ENCODE measurements at regions not wholly inside any gene's neighbourhood (a gene's known extent, or its start where the extent isn't known, plus 50 kb on each side); places are given as distances from the start of the nearest gene placed in this dataset.
"Not testable (repeated sequence)": the region's sequence is repeated elsewhere in the genome, so short reads cannot be mapped to it uniquely, and the experiment has no call there.

DNA sequence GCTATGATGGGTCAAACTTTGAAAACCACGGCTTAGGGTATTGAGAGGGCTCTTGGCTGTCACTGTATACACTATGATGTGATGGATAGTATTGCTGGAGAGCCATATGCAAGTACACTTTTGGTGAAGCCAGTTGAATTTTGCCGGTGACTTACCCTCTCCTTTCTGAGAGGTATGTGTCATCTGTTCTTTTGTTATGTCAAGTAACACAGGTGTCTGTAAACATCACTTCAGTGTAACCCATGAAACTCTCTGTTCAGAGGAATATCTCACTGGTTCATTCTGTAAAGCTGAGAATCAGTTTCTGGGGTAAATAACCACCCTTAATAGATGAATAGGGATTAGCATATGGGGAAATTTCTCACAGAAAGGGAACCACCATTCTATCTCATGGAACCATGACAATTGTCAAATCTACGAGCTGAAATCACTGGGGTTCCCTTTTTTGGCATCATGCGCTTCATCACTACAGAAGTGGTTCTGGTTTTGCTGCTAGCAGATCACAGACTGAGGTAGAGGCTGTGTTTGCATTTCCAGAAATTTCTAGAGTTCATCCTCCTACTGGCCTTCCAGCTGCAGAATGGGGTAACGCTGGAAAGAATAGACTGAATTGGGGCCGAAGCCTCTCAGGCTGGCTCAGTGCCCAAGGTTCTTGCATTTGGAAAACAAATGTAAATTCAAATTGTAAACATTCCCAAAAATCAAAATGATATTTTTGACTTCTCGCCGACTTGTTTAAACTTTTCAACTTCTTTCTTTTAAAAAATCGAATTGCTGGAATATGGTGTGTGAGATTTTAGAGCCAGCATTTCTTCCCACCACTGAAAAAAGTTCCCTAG is 83.3 kb upstream of the CREB5 start:
- DNase-seq: no peak
- Mint-ChIP-seq H3K27me3 (peaks cover 8% of the 10 kb centered on the region), H3K4me3 (no peak overlapping the region)

DNA sequence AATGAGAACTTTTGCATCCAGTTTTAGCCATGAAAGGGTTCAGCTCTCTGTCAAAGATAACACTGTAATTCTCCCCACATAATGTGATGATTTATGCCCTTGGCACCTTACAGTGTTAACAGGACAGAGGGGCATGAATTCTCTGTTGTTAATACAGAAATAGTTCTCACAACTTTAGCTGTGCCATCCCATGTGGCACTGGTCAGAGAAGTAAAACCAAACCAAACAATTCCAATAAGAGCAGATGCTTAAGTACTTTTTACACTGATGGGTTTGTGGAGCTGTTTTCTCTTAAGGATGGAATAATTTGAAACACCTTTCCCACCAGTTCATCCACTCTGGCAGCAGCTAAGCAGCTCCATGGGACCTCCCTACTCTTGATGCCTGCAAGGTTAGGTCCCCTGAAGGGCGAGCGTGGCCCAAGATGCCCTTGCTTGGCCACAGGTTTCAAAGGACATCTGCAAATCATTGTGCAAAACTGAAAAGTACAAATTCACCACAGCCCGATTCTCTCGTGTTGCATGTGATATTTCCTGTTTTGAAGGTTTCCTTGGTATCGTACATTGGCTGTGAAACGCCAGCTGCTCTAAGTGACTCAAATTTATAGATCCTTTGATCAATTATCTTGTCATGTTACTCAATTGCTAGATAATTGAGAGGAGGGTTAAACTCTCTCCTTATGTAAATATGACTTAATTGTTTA is 82.5 kb upstream of the CREB5 start:
- H3K36me3 Mint-ChIP-seq (ENCODE audit: low read depth): no peaks in the 10 kb centered on the region
- H3K4me1 Mint-ChIP-seq: peaks cover 19% of the 10 kb centered on the region
- H3K27me3 Mint-ChIP-seq: peaks cover 8% of the 10 kb centered on the region
- H3K4me3 Mint-ChIP-seq: peak overlapping the region; percentile 50
- intact Hi-C loops (cut with micrococcal nuclease): loop anchor here (1.0 to 2.0 kb wide), 2 partner anchors 37 to 293 kb away; no protein-coding TSS in a partner anchor
- H3K27ac Mint-ChIP-seq: no peak overlapping the region
- peak; percentile 76 for DNase-seq
- H3K9me3 Mint-ChIP-seq: peaks cover 15% of the 10 kb centered on the region

More for the DNA sequence above, 83.3 kb upstream of the CREB5 start:
- H3K36me3 Mint-ChIP-seq (ENCODE audit: low read depth): no peaks in the 10 kb centered on the region
- H3K27ac Mint-ChIP-seq: no peak overlapping the region
- H3K4me1 Mint-ChIP-seq: peaks cover 19% of the 10 kb centered on the region
- intact Hi-C loops (cut with micrococcal nuclease): no loop called here
- peaks cover 9% of the 10 kb centered on the region for H3K9me3 Mint-ChIP-seq

DNA sequence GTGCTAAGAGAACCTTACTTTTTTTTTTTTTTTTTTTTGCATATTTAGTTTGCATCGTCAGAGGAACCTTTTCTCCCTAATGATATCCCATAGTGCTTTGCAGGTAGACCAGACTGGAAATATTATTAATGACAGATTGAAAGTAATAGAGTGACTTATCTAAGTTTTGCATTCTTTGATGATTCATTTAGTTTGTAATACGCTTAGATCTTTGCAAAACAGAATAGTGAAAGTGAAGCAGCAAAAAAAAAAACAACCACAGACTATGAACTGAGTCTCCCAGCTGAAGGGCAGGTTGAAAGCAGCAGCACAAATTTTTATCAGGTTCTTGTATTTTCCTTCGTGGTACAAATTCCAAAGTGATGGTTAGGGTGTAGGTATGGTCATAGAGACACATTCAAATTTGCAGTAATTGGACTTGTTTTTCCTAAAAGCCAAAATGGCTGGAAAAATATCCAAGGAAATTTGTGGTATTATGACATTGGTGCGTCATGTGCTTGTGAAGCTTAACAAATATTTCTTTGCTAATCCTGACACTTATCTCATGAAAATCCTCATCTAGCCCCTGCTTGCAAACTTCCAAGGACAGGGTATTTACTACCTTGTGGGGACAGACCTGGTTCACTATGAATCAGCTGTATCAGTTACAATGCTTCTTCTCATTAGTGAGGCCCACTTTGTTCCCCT is 81.8 kb upstream of the CREB5 start:
- H3K36me3 Mint-ChIP-seq (ENCODE audit: low read depth): no peaks in the 10 kb centered on the region

DNA sequence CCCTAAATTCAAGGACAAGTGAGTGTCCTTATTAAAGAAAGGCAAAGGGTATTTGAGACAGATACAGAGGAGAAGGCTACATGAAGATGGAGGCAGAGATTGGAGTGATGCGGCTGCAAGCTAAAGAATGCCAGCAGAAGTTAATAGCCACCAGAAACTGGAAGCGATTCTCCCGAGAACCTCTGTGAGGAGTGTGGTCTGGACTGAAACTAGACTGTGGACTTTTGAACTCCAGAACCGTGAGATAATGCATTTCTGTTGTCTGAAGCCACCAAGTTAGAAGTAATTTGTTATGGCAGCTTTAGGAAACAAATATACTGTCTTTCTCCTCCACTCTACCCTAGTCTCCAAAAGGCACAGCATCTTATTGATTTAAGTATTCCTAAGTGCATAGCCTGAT is 80.3 kb upstream of the CREB5 start:
- Mint-ChIP-seq H3K4me3 (no peak overlapping the region), H3K9me3 (peaks cover 12% of the 10 kb centered on the region), H3K36me3 (ENCODE audit: low read depth) (no peaks in the 10 kb centered on the region), H3K4me1 (peaks cover 19% of the 10 kb centered on the region), H3K27ac (no peak overlapping the region), H3K27me3 (peaks cover 6% of the 10 kb centered on the region)
- intact Hi-C loops (cut with micrococcal nuclease): no loop called here
- no peak for DNase-seq

More for the DNA sequence above, 81.8 kb upstream of the CREB5 start:
- intact Hi-C loops (cut with micrococcal nuclease): loop anchor here (1.0 to 2.0 kb wide), 2 partner anchors 38 to 293 kb away; no protein-coding TSS in a partner anchor
- Mint-ChIP-seq H3K9me3 (peaks cover 13% of the 10 kb centered on the region), H3K4me3 (peak overlapping the region; percentile 50), H3K4me1 (peaks cover 19% of the 10 kb centered on the region), H3K27me3 (peaks cover 6% of the 10 kb centered on the region), H3K27ac (peak overlapping the region; percentile 0)
- DNase-seq: no peak

DNA sequence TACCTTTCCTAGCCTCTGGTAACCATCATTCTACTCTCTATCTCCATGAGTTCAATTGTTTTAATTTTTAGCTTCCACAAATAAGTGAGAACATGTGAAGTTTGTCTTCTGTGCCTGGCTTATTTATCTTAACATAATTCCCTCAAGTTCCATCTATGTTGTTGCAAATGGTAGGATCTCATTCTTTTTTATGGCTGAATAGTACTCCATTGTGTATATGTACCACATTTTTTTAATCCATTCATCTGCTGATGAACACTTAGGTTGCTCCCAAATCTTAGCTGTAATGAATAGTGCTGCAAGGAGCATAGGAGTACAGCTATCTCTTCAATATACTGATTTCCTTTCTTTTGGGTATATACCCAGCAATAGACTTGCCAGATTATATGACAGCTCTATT is 78.8 kb upstream of the CREB5 start:
- DNase-seq; H3K36me3 Mint-ChIP-seq (ENCODE audit: low read depth); H3K27ac Mint-ChIP-seq; H3K27me3 Mint-ChIP-seq; intact Hi-C loops (cut with micrococcal nuclease); H3K4me3 Mint-ChIP-seq: not testable (repeated sequence)
- H3K4me1 Mint-ChIP-seq: peaks cover 13% of the 10 kb centered on the region
- H3K9me3 Mint-ChIP-seq: peaks cover 12% of the 10 kb centered on the region

DNA sequence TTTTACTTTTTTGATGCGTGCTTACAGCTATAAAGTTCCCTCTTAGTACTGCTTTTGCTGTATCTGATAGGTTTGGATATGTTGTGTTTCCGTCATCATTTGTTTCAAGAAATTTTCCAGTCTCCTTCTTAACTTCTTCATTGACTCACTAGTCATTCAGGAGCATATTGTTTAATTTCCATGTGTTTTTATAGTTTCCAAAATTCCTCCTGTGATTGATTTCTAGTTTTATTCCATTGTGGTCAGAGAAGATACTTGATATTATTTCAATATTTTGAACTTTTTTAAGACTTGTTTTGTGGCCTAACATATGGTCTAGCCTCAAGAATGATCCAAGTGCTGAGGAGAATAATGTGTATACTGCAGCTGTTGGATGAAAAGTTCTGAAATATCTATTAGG is 75.5 kb upstream of the CREB5 start:
- Mint-ChIP-seq H3K9me3 (peaks cover 12% of the 10 kb centered on the region), H3K4me3 (no peak overlapping the region), H3K4me1 (no peaks in the 10 kb centered on the region), H3K27ac (no peak overlapping the region), H3K36me3 (ENCODE audit: low read depth) (no peaks in the 10 kb centered on the region), H3K27me3 (peaks cover 9% of the 10 kb centered on the region)
- intact Hi-C loops (cut with micrococcal nuclease): no loop called here
- no peak for DNase-seq

DNA sequence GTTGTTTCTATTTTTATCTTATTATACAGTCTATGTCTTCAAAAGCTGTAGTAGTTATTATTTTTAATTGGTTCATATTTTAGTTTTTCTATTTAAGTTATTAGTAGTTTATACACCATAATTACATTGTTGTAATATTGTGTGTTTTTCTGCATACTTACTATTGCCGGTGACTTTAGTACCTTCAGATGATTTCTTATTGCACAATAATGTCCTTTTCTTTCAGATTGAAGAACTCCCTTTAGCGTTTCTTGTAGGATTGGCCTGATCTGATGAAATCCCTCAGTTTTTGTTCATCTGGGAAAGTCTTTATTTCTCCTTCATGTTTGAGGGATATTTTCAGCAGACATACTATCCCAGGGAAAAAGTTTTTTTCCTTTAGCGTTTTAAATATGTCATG is 74.3 kb upstream of the CREB5 start:
- H3K27ac Mint-ChIP-seq: no peak overlapping the region
- H3K36me3 Mint-ChIP-seq (ENCODE audit: low read depth): no peaks in the 10 kb centered on the region
- H3K27me3 Mint-ChIP-seq: peaks cover 9% of the 10 kb centered on the region

DNA sequence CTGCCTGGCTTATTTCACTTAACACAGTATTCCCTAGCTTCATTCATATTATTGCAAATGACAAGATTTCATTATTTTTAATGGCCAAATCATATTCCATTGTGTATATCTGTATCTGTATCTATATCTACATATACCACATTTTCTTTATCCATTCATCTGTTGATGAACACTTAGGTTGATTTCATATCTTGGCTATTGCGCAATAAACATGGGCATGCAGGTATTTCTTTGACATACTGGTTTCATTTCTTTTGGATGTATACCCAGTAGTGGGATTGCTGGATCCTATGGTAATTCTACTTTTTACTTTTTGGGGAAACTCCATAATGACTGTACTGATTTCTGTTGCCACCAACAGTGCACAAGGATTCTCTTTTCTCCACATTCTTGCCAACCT is 68.9 kb upstream of the CREB5 start:
- no peak overlapping the region for H3K27ac Mint-ChIP-seq
- peaks cover 12% of the 10 kb centered on the region for H3K9me3 Mint-ChIP-seq
- no peak for DNase-seq
- no peak overlapping the region for H3K4me3 Mint-ChIP-seq
- no peaks in the 10 kb centered on the region for H3K4me1 Mint-ChIP-seq
- H3K27me3 Mint-ChIP-seq: peaks cover 6% of the 10 kb centered on the region
- no peaks in the 10 kb centered on the region for H3K36me3 Mint-ChIP-seq (ENCODE audit: low read depth)
- intact Hi-C loops (cut with micrococcal nuclease): no loop called here

More for the DNA sequence above, 74.3 kb upstream of the CREB5 start:
- no peak overlapping the region for H3K4me3 Mint-ChIP-seq
- H3K4me1 Mint-ChIP-seq: no peaks in the 10 kb centered on the region
- no peak for DNase-seq
- intact Hi-C loops (cut with micrococcal nuclease): no loop called here
- H3K9me3 Mint-ChIP-seq: peaks cover 12% of the 10 kb centered on the region

DNA sequence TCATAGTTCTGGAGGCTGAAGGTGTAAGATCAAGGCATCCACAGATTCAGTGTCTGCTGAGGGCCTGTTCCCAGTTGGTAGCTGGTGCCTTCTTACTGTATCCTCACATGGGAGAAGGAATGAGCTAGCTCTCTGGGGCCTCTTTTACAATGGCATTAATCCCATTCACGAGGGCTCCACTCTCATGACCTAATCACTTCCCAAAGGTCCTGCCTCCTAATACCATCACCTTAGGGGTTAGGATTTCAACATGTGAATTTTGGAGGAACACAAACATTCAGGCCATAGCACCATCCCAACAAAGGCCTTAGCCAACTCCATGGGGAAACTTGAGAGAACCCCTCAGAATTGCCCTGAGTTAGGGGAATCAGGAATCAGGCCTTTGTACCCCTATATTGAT is 66.1 kb upstream of the CREB5 start:
- intact Hi-C loops (cut with micrococcal nuclease): no loop called here
- DNase-seq: no peak
- H3K4me3 Mint-ChIP-seq: no peak overlapping the region
- no peak overlapping the region for H3K27ac Mint-ChIP-seq
- no peaks in the 10 kb centered on the region for H3K36me3 Mint-ChIP-seq (ENCODE audit: low read depth)
- no peaks in the 10 kb centered on the region for H3K4me1 Mint-ChIP-seq
- peaks cover 7% of the 10 kb centered on the region for H3K27me3 Mint-ChIP-seq
- peaks cover 12% of the 10 kb centered on the region for H3K9me3 Mint-ChIP-seq

DNA sequence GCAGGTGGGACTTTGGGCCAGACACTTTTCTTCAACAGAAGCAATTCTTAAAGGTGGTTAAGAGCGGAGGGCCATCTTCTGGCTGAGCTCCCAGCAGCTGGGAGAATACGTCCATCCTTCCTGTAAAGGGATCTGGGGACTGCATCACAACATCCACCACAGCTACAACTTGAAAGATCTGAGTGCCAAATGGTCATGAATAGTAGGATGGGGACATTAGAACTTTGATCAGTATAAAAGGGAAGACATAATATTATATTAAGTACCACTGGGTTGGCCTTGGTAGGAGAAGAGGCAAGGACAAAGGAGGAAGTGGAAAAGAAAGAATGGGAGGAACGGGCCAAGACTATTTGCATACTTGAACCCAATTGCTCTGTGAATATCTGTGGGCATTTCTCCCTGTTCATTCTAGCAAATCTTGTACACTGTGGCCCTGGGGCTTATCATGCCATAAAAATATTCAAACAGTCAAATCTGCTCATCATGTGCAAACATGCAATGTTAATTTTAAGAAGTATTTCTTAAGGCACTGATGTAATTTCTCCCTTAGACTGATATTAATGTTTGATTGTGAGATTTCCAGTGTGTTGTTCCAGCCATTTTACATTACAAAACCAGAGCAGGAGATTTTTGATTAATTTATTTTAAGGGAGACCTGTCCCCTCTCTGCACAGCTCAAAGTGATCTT is 65.5 kb upstream of the CREB5 start:
- DNase-seq: no peak
- Mint-ChIP-seq H3K4me3 (no peak overlapping the region), H3K27ac (no peak overlapping the region), H3K36me3 (ENCODE audit: low read depth) (no peaks in the 10 kb centered on the region), H3K9me3 (peaks cover 12% of the 10 kb centered on the region), H3K4me1 (no peaks in the 10 kb centered on the region), H3K27me3 (peaks cover 7% of the 10 kb centered on the region)
- intact Hi-C loops (cut with micrococcal nuclease): no loop called here

DNA sequence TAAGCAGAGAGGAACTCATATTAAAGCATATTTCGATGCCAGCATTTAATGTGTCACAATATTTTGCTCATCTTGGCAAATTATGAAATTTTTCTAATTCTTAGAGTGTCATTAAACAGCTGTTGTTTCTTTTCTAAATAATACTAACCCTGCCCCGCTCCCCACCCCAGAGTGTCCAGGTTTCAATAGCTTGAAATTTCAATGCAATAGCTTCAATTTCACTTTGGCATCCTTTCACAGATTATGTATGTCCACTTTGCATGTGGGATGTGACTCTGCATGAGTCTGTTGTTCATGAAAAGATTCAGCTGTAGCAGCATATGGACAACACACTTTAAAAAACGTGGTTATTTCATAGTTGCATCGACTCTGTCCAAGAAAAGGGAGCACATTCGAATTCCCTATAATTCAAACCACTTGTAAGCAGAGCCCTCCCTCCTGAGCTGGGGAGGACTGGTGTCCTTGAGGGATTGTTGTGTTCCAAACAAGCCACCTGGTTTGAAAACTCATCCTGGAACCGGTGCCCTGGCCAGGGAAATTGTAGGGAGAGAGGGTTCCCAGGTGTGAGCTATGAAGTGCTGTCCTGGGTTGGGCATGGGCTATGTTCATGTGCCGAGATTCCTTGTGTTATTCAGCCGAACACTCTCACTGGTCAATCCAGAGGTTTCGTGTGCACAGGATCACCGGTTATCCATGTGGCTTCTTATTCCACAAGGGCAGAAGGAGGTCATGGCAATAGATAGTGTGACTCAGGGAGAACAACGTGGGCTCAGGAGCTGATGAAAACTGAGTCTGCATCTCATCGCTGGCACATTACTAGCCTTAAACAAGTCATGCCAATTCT is 64.6 kb upstream of the CREB5 start:
- peaks cover 12% of the 10 kb centered on the region for H3K9me3 Mint-ChIP-seq
- H3K36me3 Mint-ChIP-seq (ENCODE audit: low read depth): no peaks in the 10 kb centered on the region
- H3K27ac Mint-ChIP-seq: no peak overlapping the region
- intact Hi-C loops (cut with micrococcal nuclease): no loop called here
- H3K4me3 Mint-ChIP-seq: no peak overlapping the region
- peaks cover 7% of the 10 kb centered on the region for H3K27me3 Mint-ChIP-seq
- DNase-seq: no peak
- H3K4me1 Mint-ChIP-seq: no peaks in the 10 kb centered on the region

DNA sequence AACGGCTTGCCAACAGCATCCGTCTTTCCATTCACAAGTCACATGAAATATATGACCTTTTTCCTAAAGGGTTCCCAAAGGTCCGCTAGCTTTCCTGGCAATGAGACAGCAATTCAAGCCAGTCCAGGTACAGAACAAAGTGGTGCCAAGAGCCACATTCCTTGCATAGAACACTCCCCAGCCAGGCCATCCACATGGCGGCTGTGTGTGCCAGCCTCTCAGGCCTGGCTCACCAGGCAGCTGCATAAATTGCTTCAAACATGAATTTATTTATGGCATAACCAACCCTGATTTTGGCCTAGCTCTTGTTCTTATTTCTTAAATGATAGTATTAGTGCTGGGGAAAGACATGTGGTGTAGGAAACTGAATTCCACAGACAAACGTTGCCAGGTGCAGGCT is 63.7 kb upstream of the CREB5 start:
- no peak overlapping the region for H3K27ac Mint-ChIP-seq
- no peaks in the 10 kb centered on the region for H3K36me3 Mint-ChIP-seq (ENCODE audit: low read depth)
- H3K27me3 Mint-ChIP-seq: peaks cover 7% of the 10 kb centered on the region

DNA sequence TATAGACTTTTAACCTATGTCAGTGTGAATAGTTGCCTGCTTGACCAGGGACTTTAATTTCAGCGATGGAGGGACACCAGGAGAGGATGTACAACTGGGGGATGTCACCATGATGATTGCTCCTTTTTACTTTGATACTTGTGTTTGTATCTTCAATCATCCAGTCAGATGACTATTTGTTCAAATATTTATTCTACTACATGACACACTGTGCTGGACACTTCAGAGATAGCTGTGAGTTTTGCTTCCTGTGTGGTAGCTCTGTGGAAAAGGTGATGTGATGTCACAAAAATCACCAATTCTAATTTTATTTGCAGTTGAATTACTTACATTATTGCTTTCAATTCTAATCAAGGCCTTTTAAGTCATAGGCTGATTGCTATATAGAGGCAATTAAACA is 62.7 kb upstream of the CREB5 start:
- peaks cover 5% of the 10 kb centered on the region for H3K9me3 Mint-ChIP-seq
- DNase-seq: no peak
- H3K27ac Mint-ChIP-seq: no peak overlapping the region
- H3K27me3 Mint-ChIP-seq: peaks cover 7% of the 10 kb centered on the region
- no peak overlapping the region for H3K4me3 Mint-ChIP-seq
- intact Hi-C loops (cut with micrococcal nuclease): no loop called here
- no peaks in the 10 kb centered on the region for H3K4me1 Mint-ChIP-seq
- no peaks in the 10 kb centered on the region for H3K36me3 Mint-ChIP-seq (ENCODE audit: low read depth)

More for the DNA sequence above, 63.7 kb upstream of the CREB5 start:
- intact Hi-C loops (cut with micrococcal nuclease): no loop called here
- Mint-ChIP-seq H3K4me3 (no peak overlapping the region), H3K9me3 (peaks cover 12% of the 10 kb centered on the region), H3K4me1 (no peaks in the 10 kb centered on the region)
- DNase-seq: no peak

All from activated CD4-positive, alpha-beta T cell treated with anti-CD3 and anti-CD28 coated beads, Interleukin-2, amount 10 ng/mL, durations not matched to agents 24 days and 14 days (primary cell).